Neuronal stem cell (in vitro differentiated cells): ENCODE measurements at regions not wholly inside any gene's neighbourhood (a gene's known extent, or its start where the extent isn't known, plus 50 kb on each side); places are given as distances from the start of the nearest gene placed in this dataset.

Source experiments
- DNase-seq: peaks from one replicate; pipeline ENCODE4 v3.0.0-alpha.2; 2013; ENCODE audit warnings: low spot score
- H2AFZ ChIP-seq: one replicate; pipeline ENCODE4 v1.6.1; 2013; ENCODE audit warnings: mild to moderate bottlenecking, low read length, inconsistent platforms
- H2AK5ac ChIP-seq: 2 replicates; pipeline ENCODE4 v1.6.1; 2013; ENCODE audit warnings: low read depth, mild to moderate bottlenecking, inconsistent platforms, low read length, moderate library complexity, mixed read lengths
- H2BK120ac ChIP-seq: 2 replicates; pipeline ENCODE4 v1.6.1; 2013; ENCODE audit warnings: low read depth, mild to moderate bottlenecking, inconsistent platforms, low read length, moderate library complexity, mixed read lengths
- H2BK12ac ChIP-seq: one replicate; pipeline ENCODE4 v1.6.1; 2013; ENCODE audit warnings: low read length, inconsistent platforms
- H2BK15ac ChIP-seq: 2 replicates; pipeline ENCODE4 v1.6.1; 2013; ENCODE audit warnings: mild to moderate bottlenecking, low read length, inconsistent platforms, mixed read lengths
- H2BK5ac ChIP-seq: one replicate; pipeline ENCODE4 v1.6.1; 2013; ENCODE audit warnings: inconsistent platforms, mild to moderate bottlenecking, low read length, moderate library complexity
- H3K14ac ChIP-seq: one replicate; pipeline ENCODE4 v1.6.1; 2013; ENCODE audit warnings: low read length, inconsistent platforms
- H3K18ac ChIP-seq: 2 replicates; pipeline ENCODE4 v1.6.1; 2013; ENCODE audit warnings: low read length, inconsistent platforms
- H3K23ac ChIP-seq: 2 replicates; pipeline ENCODE4 v1.6.1; 2013; ENCODE audit warnings: low read depth, mild to moderate bottlenecking, mixed read lengths, low read length, inconsistent platforms; ENCODE audit not compliant: poor library complexity
- H3K27ac ChIP-seq: replicated peaks from 3 replicates; pipeline ENCODE4 v1.5.1; 2013; ENCODE audit warnings: low read length, inconsistent platforms
- H3K27me3 ChIP-seq, 3 experiments: 2 replicates each; pipeline ENCODE4 v1.6.1; 2013; ENCODE audit warnings: low read length in 3 of 3, mild to moderate bottlenecking in 2 of 3, inconsistent platforms in 1 of 3, low read depth in 1 of 3, mixed read lengths in 1 of 3, moderate library complexity in 1 of 3; ENCODE audit not compliant: control insufficient read depth in 3 of 3, insufficient read depth in 3 of 3
- H3K36me3 ChIP-seq, 2 donors: replicated peaks in 1 of 2; 2 replicates each; pipeline ENCODE4 v1.6.1; 2013; ENCODE audit warnings: low read length in 2 of 2; ENCODE audit not compliant: control insufficient read depth in 2 of 2, insufficient read depth in 2 of 2
- H3K4ac ChIP-seq: 2 replicates; pipeline ENCODE4 v1.6.1; 2013; ENCODE audit warnings: inconsistent platforms, mild to moderate bottlenecking, low read length, moderate library complexity
- H3K4me1 ChIP-seq, 2 donors: 1 replicate in 1 of 2; 2 replicates in 1 of 2; pipeline ENCODE4 v1.6.1; 2013; ENCODE audit warnings: low read length in 2 of 2, low read depth in 1 of 2; ENCODE audit not compliant: control insufficient read depth in 2 of 2, insufficient read depth in 1 of 2
- H3K4me2 ChIP-seq: one replicate; pipeline ENCODE4 v1.6.1; 2013; ENCODE audit warnings: mild to moderate bottlenecking, low read length, inconsistent platforms; ENCODE audit not compliant: insufficient read depth, poor library complexity, severe bottlenecking
- H3K4me3 ChIP-seq, 2 donors: 2 replicates each; pipeline ENCODE4 v1.5.1; 2013; ENCODE audit warnings: low read length in 2 of 2, mild to moderate bottlenecking in 2 of 2, inconsistent platforms in 1 of 2, moderate library complexity in 1 of 2
- H3K79me1 ChIP-seq: one replicate; pipeline ENCODE4 v1.6.1; 2013; ENCODE audit warnings: low read depth, mild to moderate bottlenecking, inconsistent platforms, low read length, moderate library complexity
- H3K9ac ChIP-seq: one replicate; pipeline ENCODE4 v1.6.1; 2013; ENCODE audit warnings: mild to moderate bottlenecking, low read depth, low read length, inconsistent platforms; ENCODE audit not compliant: poor library complexity
- H3K9me3 ChIP-seq, 2 donors: replicated peaks in 1 of 2; 2 replicates each; pipeline versions ENCODE3 to v1.6.1; 2013; ENCODE audit warnings: low read length in 2 of 2, mild to moderate bottlenecking in 2 of 2, inconsistent platforms in 1 of 2, low read depth in 1 of 2, mixed read lengths in 1 of 2, moderate library complexity in 1 of 2; ENCODE audit not compliant: control insufficient read depth in 2 of 2, insufficient read depth in 1 of 2
- H4K8ac ChIP-seq: one replicate; pipeline ENCODE4 v1.6.1; 2013; ENCODE audit warnings: low read depth, mild to moderate bottlenecking, inconsistent platforms, low read length, moderate library complexity
- H4K91ac ChIP-seq: one replicate; pipeline ENCODE4 v1.6.1; 2013; ENCODE audit warnings: low read length, low read depth, mild to moderate bottlenecking, inconsistent platforms; ENCODE audit not compliant: poor library complexity
- WGBS, 2 donors: extraction: QIAGEN DNeasy Blood & Tissue Kit; methylation state at CpG; one replicate each; pipeline ENCODE4 v1.1.7; 2013; ENCODE audit warnings: missing lambda C conversion rate in 2 of 2, mixed read lengths in 1 of 2; ENCODE audit not compliant: insufficient read length in 2 of 2, insufficient replicate concordance in 1 of 2; ENCODE audit errors: extremely low coverage in 2 of 2; 5-methylcytosine and 5-hydroxymethylcytosine counted together

GRCh38 chr15:58357529-58358476 lies 74.0 kb upstream of the LIPC start:
- H3K79me1 ChIP-seq, result no peaks in the 10 kb centered on the region
- no peak for DNase-seq

DNA sequence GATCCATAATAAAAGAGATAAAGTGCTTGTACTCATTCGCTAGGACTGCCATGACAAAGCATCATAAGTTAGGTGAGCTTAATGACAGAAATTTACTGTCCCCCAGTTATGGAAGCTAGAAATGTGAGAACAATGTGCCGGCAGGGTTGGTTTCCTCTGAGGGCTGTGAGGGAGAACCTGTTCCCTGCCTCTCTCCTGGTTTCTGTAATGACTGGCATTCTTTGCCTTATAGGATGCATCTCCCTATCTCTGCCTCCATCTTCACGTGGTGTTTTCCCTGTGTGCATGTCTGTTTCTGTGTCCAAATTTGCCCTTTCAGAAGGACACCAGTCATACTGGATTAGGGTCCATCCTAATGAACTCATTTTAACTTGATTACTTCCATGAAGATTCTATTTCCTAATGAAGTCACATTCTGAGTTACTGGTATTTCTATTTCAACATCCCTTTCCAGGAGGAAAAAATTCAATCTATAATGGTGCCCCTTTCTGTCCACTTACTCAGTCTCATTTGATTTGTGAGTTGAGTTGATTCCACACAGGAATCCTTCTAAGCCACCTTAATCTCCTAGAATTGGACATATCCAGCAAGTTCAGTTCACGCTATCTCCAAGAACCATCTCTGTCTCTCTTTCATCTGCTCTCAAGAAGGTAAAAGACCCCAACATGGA lies 71.2 kb upstream of the LIPC start:
- no peak overlapping the region for H2BK12ac ChIP-seq
- no peaks in the 10 kb centered on the region for H3K36me3 ChIP-seq
- H4K8ac ChIP-seq, result no peak overlapping the region
- no peak overlapping the region for H2BK15ac ChIP-seq
- H3K9ac ChIP-seq, result no peak overlapping the region
- H2AK5ac ChIP-seq, result no peak overlapping the region
- no peak overlapping the region for H2BK120ac ChIP-seq
- H3K9me3 ChIP-seq, result peaks cover 0 to 2% of the 10 kb centered on the region in 2 donors
- H2AFZ ChIP-seq, result no peak overlapping the region
- DNase-seq, result no peak
- H3K4ac ChIP-seq, result no peak overlapping the region
- H3K14ac ChIP-seq, result no peak overlapping the region
- no peaks in the 10 kb centered on the region for H3K27me3 ChIP-seq
- no peak overlapping the region for H3K4me2 ChIP-seq
- no peak overlapping the region for H3K27ac ChIP-seq
- H3K18ac ChIP-seq, result no peak overlapping the region
- no peaks in the 10 kb centered on the region for H3K79me1 ChIP-seq
- H2BK5ac ChIP-seq, result no peak overlapping the region
- H4K91ac ChIP-seq, result no peak overlapping the region
- H3K4me1 ChIP-seq, result no peaks in the 10 kb centered on the region
- no peak overlapping the region for H3K23ac ChIP-seq
- no peak overlapping the region for H3K4me3 ChIP-seq
- no CpG with 5 or more reads among the region's 4 CpGs for WGBS, 2 donors

More at GRCh38 chr15:58357529-58358476, 74.0 kb upstream of the LIPC start:
- no peaks in the 10 kb centered on the region for H3K36me3 ChIP-seq
- no peak overlapping the region for H3K18ac ChIP-seq
- H3K14ac ChIP-seq, result no peak overlapping the region
- no peak overlapping the region for H4K8ac ChIP-seq
- no peak overlapping the region for H2BK5ac ChIP-seq
- WGBS, 2 donors, result no CpG with 5 or more reads among the region's 9 CpGs
- no peak overlapping the region for H3K4me3 ChIP-seq
- no peak overlapping the region for H3K4me2 ChIP-seq
- H2BK12ac ChIP-seq, result no peak overlapping the region
- H4K91ac ChIP-seq, result no peak overlapping the region
- no peak overlapping the region for H3K27ac ChIP-seq
- H3K4me1 ChIP-seq, result no peaks in the 10 kb centered on the region
- no peak overlapping the region for H3K23ac ChIP-seq
- H3K9me3 ChIP-seq, result no peaks in the 10 kb centered on the region
- no peaks in the 10 kb centered on the region for H3K27me3 ChIP-seq
- H2AFZ ChIP-seq, result no peak overlapping the region
- no peak overlapping the region for H2BK120ac ChIP-seq
- H2BK15ac ChIP-seq, result no peak overlapping the region
- H2AK5ac ChIP-seq, result no peak overlapping the region
- H3K9ac ChIP-seq, result no peak overlapping the region
- H3K4ac ChIP-seq, result no peak overlapping the region

- no peak overlapping the region for H2AK5ac ChIP-seq
- H3K14ac ChIP-seq, result no peak overlapping the region
- H3K18ac ChIP-seq, result no peak overlapping the region
- no peak overlapping the region for H2BK120ac ChIP-seq
- H3K4me2 ChIP-seq, result no peak overlapping the region
- H3K9ac ChIP-seq, result no peak overlapping the region
- no peak overlapping the region for H2BK12ac ChIP-seq
- no peak for DNase-seq
- H3K4ac ChIP-seq, result no peak overlapping the region
- WGBS, 2 donors, result no CpG with 5 or more reads among the region's 5 CpGs
- H3K23ac ChIP-seq, result no peak overlapping the region
- H3K27me3 ChIP-seq, result no peaks in the 10 kb centered on the region
- no peak overlapping the region for H2AFZ ChIP-seq
- H3K36me3 ChIP-seq, result no peaks in the 10 kb centered on the region
- H3K79me1 ChIP-seq, result no peaks in the 10 kb centered on the region
- H3K4me1 ChIP-seq, result no peaks in the 10 kb centered on the region
- no peak overlapping the region for H2BK15ac ChIP-seq
- no peak overlapping the region for H4K8ac ChIP-seq
- no peak overlapping the region for H3K4me3 ChIP-seq
- peaks cover 0 to 2% of the 10 kb centered on the region in 2 donors for H3K9me3 ChIP-seq
- no peak overlapping the region for H2BK5ac ChIP-seq
- no peak overlapping the region for H4K91ac ChIP-seq
- no peak overlapping the region for H3K27ac ChIP-seq
Observed at GRCh38 chr15:58361273-58361759, 70.5 kb upstream of the LIPC start.
